ENCODE measurements at regions not wholly inside any gene's neighbourhood (a gene's known extent, or its start where the extent isn't known, plus 50 kb on each side); places are given as distances from the start of the nearest gene placed in this dataset.

DNA sequence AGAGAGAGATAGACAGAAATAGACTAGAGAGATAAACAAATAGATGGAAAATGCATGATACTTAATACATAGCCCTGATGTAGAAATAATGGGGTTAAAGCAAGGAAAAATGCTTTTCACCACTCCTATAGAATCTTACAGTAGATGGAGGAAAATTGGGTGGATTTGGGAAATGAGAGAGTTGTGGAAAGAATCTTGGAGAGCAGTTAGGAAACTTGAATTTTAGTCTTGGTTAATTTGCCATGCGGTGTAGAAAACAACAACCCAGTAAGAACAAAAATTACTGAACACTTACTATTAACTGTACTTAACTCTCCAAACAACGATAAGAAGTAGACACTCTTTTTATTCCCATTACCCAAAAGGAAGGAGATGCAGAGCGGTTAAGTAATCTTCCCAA lies 329.8 kb downstream of the ZNF608 start:
- TF ChIP-seq, protein P1, sequence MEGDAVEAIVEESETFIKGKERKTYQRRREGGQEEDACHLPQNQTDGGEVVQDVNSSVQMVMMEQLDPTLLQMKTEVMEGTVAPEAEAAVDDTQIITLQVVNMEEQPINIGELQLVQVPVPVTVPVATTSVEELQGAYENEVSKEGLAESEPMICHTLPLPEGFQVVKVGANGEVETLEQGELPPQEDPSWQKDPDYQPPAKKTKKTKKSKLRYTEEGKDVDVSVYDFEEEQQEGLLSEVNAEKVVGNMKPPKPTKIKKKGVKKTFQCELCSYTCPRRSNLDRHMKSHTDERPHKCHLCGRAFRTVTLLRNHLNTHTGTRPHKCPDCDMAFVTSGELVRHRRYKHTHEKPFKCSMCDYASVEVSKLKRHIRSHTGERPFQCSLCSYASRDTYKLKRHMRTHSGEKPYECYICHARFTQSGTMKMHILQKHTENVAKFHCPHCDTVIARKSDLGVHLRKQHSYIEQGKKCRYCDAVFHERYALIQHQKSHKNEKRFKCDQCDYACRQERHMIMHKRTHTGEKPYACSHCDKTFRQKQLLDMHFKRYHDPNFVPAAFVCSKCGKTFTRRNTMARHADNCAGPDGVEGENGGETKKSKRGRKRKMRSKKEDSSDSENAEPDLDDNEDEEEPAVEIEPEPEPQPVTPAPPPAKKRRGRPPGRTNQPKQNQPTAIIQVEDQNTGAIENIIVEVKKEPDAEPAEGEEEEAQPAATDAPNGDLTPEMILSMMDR (conservative IDR thresholded peaks at IDR 0.05 in 1 of 2, IDR thresholded peaks at IDR 0.05 in 1 of 2; ENCODE audit: low read depth in 1 of 2, low read length in 2 of 2), result no peak
- no peak for TF ChIP-seq EZH2 (IDR thresholded peaks at IDR 0.05; ENCODE audit: low read length, missing control alignments)
- no peak overlapping the region for H3K27ac ChIP-seq (ENCODE audit: insufficient read depth, low read length)
- no peaks in the 10 kb centered on the region for H3K36me3 ChIP-seq (ENCODE audit: control insufficient read depth, insufficient read depth, low read length)
- H3K9me3 ChIP-seq (ENCODE audit: control insufficient read depth, insufficient read depth, low read depth, low read length), result no peaks in the 10 kb centered on the region
- H3K4me2 ChIP-seq (ENCODE audit: extremely low read depth, insufficient read depth, low read length), result no peak overlapping the region
- no peak overlapping the region for H2AFZ ChIP-seq (ENCODE audit: low read length)
- no peak for DNase-seq (ENCODE audit: low read depth in 2 of 2)
- H3K4me1 ChIP-seq (ENCODE audit: control insufficient read depth, extremely low read depth, insufficient read depth, low read length), result no peaks in the 10 kb centered on the region
- no peak overlapping the region for H3K9ac ChIP-seq (ENCODE audit: insufficient read depth, low read length)
- H4K20me1 ChIP-seq (ENCODE audit: control insufficient read depth, extremely low read depth, insufficient read depth, low read length), result no peaks in the 10 kb centered on the region
- H3K27me3 ChIP-seq (ENCODE audit: control insufficient read depth, insufficient read depth, low read length), result no peaks in the 10 kb centered on the region
- H3K4me3 ChIP-seq (replicated peaks in 1 of 4; ENCODE audit: control extremely low read depth in 1 of 4, insufficient read depth in 1 of 4, low read depth in 3 of 4, low read length in 4 of 4), result no peak overlapping the region
- H3K79me2 ChIP-seq (ENCODE audit: control insufficient read depth, insufficient read depth, low read length), result no peaks in the 10 kb centered on the region

DNA sequence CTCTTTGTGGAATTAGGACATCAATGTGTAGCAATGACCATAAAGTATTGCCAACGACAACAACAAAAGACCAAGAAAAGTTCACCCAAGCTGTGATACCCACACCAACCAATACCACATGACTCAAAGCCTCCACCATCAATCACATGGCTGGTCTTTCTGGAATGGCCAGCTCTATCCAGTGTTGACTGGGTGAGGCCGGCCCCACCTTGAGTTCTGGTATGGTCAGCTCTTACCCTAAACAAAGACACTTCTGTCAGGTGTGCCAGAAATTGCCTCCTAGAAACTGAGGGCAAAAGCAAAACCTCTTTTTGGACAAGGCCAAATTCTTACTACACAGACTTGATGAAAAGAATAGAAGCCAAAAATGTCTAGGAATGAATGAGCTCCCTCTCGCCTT lies 331.5 kb downstream of the ZNF608 start:
- H3K9ac ChIP-seq (ENCODE audit: insufficient read depth, low read length), result no peak overlapping the region
- no peak overlapping the region for H3K27ac ChIP-seq (ENCODE audit: insufficient read depth, low read length)
- no peaks in the 10 kb centered on the region for H3K79me2 ChIP-seq (ENCODE audit: control insufficient read depth, insufficient read depth, low read length)
- no peak overlapping the region for H3K4me2 ChIP-seq (ENCODE audit: extremely low read depth, insufficient read depth, low read length)
- no peaks in the 10 kb centered on the region for H4K20me1 ChIP-seq (ENCODE audit: control insufficient read depth, extremely low read depth, insufficient read depth, low read length)
- no peaks in the 10 kb centered on the region for H3K4me1 ChIP-seq (ENCODE audit: control insufficient read depth, extremely low read depth, insufficient read depth, low read length)
- no peaks in the 10 kb centered on the region for H3K36me3 ChIP-seq (ENCODE audit: control insufficient read depth, insufficient read depth, low read length)
- no peaks in the 10 kb centered on the region for H3K27me3 ChIP-seq (ENCODE audit: control insufficient read depth, insufficient read depth, low read length)
- H2AFZ ChIP-seq (ENCODE audit: low read length), result no peak overlapping the region
- no peaks in the 10 kb centered on the region for H3K9me3 ChIP-seq (ENCODE audit: control insufficient read depth, insufficient read depth, low read depth, low read length)
- DNase-seq (ENCODE audit: low read depth in 2 of 2), result no peak
- TF ChIP-seq, protein P1 (conservative IDR thresholded peaks at IDR 0.05 in 1 of 2, IDR thresholded peaks at IDR 0.05 in 1 of 2; ENCODE audit: low read depth in 1 of 2, low read length in 2 of 2), result no peak
- no peak for TF ChIP-seq EZH2 (IDR thresholded peaks at IDR 0.05; ENCODE audit: low read length, missing control alignments)
- no peak overlapping the region for H3K4me3 ChIP-seq (replicated peaks in 1 of 4; ENCODE audit: control extremely low read depth in 1 of 4, insufficient read depth in 1 of 4, low read depth in 3 of 4, low read length in 4 of 4)

DNA sequence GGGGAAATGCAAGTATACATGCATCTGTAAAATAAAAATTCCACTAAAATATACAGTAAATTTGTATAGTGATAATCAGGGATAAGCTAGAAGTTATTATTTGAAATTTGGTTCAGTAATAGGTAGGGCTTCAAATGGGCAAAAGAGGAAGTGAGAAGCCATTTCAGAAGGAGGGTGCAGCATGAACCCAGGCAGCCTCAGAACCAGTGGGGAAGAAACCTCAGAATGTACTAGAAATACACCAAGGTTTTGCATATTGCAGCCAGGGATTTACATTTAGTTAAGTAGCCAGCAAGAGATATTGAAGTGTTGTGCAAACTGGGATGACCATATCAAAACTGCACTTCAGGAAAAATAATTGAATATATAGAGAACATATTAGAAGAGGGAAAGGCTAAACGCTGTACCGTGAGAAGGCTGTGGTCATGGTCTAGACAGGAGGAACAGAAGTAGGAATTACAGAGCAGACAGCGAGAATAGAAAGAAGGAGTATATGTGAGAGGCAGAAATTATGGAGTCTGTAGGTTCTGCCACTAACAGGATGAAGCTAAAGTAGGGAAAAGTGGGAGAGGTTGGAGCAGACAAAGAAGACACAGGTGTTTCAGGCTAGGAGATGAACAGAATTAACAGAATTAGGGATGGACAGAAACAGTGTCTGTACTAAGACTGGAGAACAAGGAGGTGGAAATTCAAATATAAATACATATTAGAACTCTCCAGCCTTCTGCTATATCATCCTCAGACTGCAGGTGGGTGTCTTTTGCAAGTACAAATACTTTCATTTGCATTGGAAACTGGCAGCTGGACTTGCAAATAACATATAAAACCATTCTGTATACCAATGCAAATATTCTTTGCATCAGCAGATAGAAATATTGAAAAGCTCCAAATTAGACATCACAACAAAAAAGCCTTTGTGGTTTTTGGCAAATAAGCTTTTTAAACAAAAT lies 335.6 kb downstream of the ZNF608 start:
- Histone ChIP-seq H3K79me2 (ENCODE audit: control insufficient read depth, insufficient read depth, low read length) (no peaks in the 10 kb centered on the region), H2AFZ (ENCODE audit: low read length) (no peak overlapping the region), H3K4me2 (ENCODE audit: extremely low read depth, insufficient read depth, low read length) (no peak overlapping the region), H3K9ac (ENCODE audit: insufficient read depth, low read length) (no peak overlapping the region), H4K20me1 (ENCODE audit: control insufficient read depth, extremely low read depth, insufficient read depth, low read length) (no peaks in the 10 kb centered on the region), H3K4me1 (ENCODE audit: control insufficient read depth, extremely low read depth, insufficient read depth, low read length) (peaks cover 6% of the 10 kb centered on the region), H3K27me3 (ENCODE audit: control insufficient read depth, insufficient read depth, low read length) (no peaks in the 10 kb centered on the region), H3K36me3 (ENCODE audit: control insufficient read depth, insufficient read depth, low read length) (no peaks in the 10 kb centered on the region), H3K27ac (ENCODE audit: insufficient read depth, low read length) (no peak overlapping the region), H3K9me3 (ENCODE audit: control insufficient read depth, insufficient read depth, low read depth, low read length) (no peaks in the 10 kb centered on the region), H3K4me3 (replicated peaks in 1 of 4; ENCODE audit: control extremely low read depth in 1 of 4, insufficient read depth in 1 of 4, low read depth in 3 of 4, low read length in 4 of 4) (no peak overlapping the region)
- TF ChIP-seq, protein P1 (conservative IDR thresholded peaks at IDR 0.05 in 1 of 2, IDR thresholded peaks at IDR 0.05 in 1 of 2; ENCODE audit: low read depth in 1 of 2, low read length in 2 of 2), result peak in 1 of 2 donors; percentile 26
- TF ChIP-seq EZH2 (IDR thresholded peaks at IDR 0.05; ENCODE audit: low read length, missing control alignments), result no peak
- DNase-seq (ENCODE audit: low read depth in 2 of 2), result peak; percentile 13 to 43

Data from fibroblast of lung (primary cell).